HG03342 (cell line): ENCODE measurements at regions not wholly inside any gene's neighbourhood (a gene's known extent, or its start where the extent isn't known, plus 50 kb on each side); places are given as distances from the start of the nearest gene placed in this dataset.
"Not testable (repeated sequence)": the region's sequence is repeated elsewhere in the genome, so short reads cannot be mapped to it uniquely, and the experiment has no call there.

Source experiments
- ATAC-seq: cut with Tn5 transposase; IDR thresholded peaks from one replicate; pipeline ENCODE4 v1.9.1; 2021; ENCODE audit warnings: mild to moderate bottlenecking, moderate library complexity; ENCODE audit not compliant: unreplicated experiment

- not testable (repeated sequence) for ATAC-seq
Measured at GRCh38 chr2:111439237-111439636, 318.5 kb downstream of the BCL2L11 start.

- not testable (repeated sequence) for ATAC-seq
Measured at GRCh38 chr2:111441614-111442013, 320.9 kb downstream of the BCL2L11 start.

GRCh38 chr2:111442767-111443454 is 322.2 kb downstream of the BCL2L11 start:
- not testable (repeated sequence) for ATAC-seq

- not testable (repeated sequence) for ATAC-seq
Measured at GRCh38 chr2:111444516-111444915, 323.8 kb downstream of the BCL2L11 start.

GRCh38 chr2:111445191-111445929 is 324.6 kb downstream of the BCL2L11 start:
- not testable (repeated sequence) for ATAC-seq

GRCh38 chr2:111445941-111446340 is 325.2 kb downstream of the BCL2L11 start:
- ATAC-seq: not testable (repeated sequence)

- ATAC-seq: not testable (repeated sequence)
Measured at GRCh38 chr2:111447482-111447881, 326.8 kb downstream of the BCL2L11 start.

GRCh38 chr2:111448796-111449195 is 328.1 kb downstream of the BCL2L11 start:
- ATAC-seq: not testable (repeated sequence)

- ATAC-seq: not testable (repeated sequence)
Measured at GRCh38 chr2:111450526-111450925, 329.8 kb downstream of the BCL2L11 start.

- not testable (repeated sequence) for ATAC-seq
Measured at GRCh38 chr2:111451692-111452199, 331.0 kb downstream of the BCL2L11 start.

- peak; percentile 55 for ATAC-seq
Measured at GRCh38 chr2:111452208-111452607, 331.5 kb downstream of the BCL2L11 start.

GRCh38 chr2:111453308-111453707 is 332.6 kb downstream of the BCL2L11 start:
- ATAC-seq: not testable (repeated sequence)

- not testable (repeated sequence) for ATAC-seq
Measured at GRCh38 chr2:111453816-111454215, 333.1 kb downstream of the BCL2L11 start.

GRCh38 chr2:111454404-111454803 is 333.7 kb downstream of the BCL2L11 start:
- peak; percentile 84 for ATAC-seq

- not testable (repeated sequence) for ATAC-seq
Measured at GRCh38 chr2:111455016-111456015, 334.6 kb downstream of the BCL2L11 start.

- ATAC-seq: not testable (repeated sequence)
Measured at GRCh38 chr2:111457191-111457590, 336.5 kb downstream of the BCL2L11 start.

GRCh38 chr2:111460901-111461300 is 340.2 kb downstream of the BCL2L11 start:
- ATAC-seq: not testable (repeated sequence)

- not testable (repeated sequence) for ATAC-seq
Measured at GRCh38 chr2:111461831-111462230, 341.1 kb downstream of the BCL2L11 start.

GRCh38 chr2:111462572-111462971 is 341.9 kb downstream of the BCL2L11 start:
- ATAC-seq: not testable (repeated sequence)

GRCh38 chr2:111463238-111463848 is 342.6 kb downstream of the BCL2L11 start:
- not testable (repeated sequence) for ATAC-seq
